T-helper 1 cell treated with Interleukin-12 subunit alpha and Interleukin-12 subunit beta and Interleukin-4 antibody, amounts not matched to agents 30 μg/mL and 1 μg/mL, for 36 hours (primary cell): ENCODE measurements at regions not wholly inside any gene's neighbourhood (a gene's known extent, or its start where the extent isn't known, plus 50 kb on each side); places are given as distances from the start of the nearest gene placed in this dataset.

Experiments
- H3K27ac Mint-ChIP-seq: one replicate; pipeline ENCODE4 v1.8.0; 2021; ENCODE audit warnings: mild to moderate bottlenecking, mixed read lengths
- H3K27me3 Mint-ChIP-seq: one replicate; pipeline ENCODE4 v1.8.0; 2021; ENCODE audit warnings: low read depth, mixed read lengths
- H3K36me3 Mint-ChIP-seq: one replicate; pipeline ENCODE4 v1.8.0; 2021; ENCODE audit warnings: low read depth, mixed read lengths
- H3K4me1 Mint-ChIP-seq: one replicate; pipeline ENCODE4 v1.8.0; 2021; ENCODE audit warnings: low read depth, mixed read lengths
- H3K4me3 Mint-ChIP-seq: one replicate; pipeline ENCODE4 v1.8.0; 2021; ENCODE audit warnings: mild to moderate bottlenecking, moderate library complexity, mixed read lengths
- H3K9me3 Mint-ChIP-seq: one replicate; pipeline ENCODE4 v1.8.0; 2021; ENCODE audit warnings: mixed read lengths

- H3K36me3 Mint-ChIP-seq: peaks cover 1% of the 10 kb centered on the region
- H3K27ac Mint-ChIP-seq: no peak overlapping the region
- no peak overlapping the region for H3K4me3 Mint-ChIP-seq
- peaks cover 58% of the 10 kb centered on the region for H3K27me3 Mint-ChIP-seq
- H3K4me1 Mint-ChIP-seq: peaks cover 1% of the 10 kb centered on the region
- no peaks in the 10 kb centered on the region for H3K9me3 Mint-ChIP-seq
Observed at GRCh38 chr13:50197705-50198104, 182.5 kb downstream of the KCNRG start.

GRCh38 chr13:50198508-50198907 lies 183.3 kb downstream of the KCNRG start:
- no peaks in the 10 kb centered on the region for H3K9me3 Mint-ChIP-seq
- no peaks in the 10 kb centered on the region for H3K4me1 Mint-ChIP-seq
- peaks cover 1% of the 10 kb centered on the region for H3K36me3 Mint-ChIP-seq
- peaks cover 55% of the 10 kb centered on the region for H3K27me3 Mint-ChIP-seq
- H3K27ac Mint-ChIP-seq: no peak overlapping the region
- no peak overlapping the region for H3K4me3 Mint-ChIP-seq

- peaks cover 1% of the 10 kb centered on the region for H3K36me3 Mint-ChIP-seq
- H3K4me1 Mint-ChIP-seq: no peaks in the 10 kb centered on the region
- H3K27ac Mint-ChIP-seq: no peak overlapping the region
- no peak overlapping the region for H3K4me3 Mint-ChIP-seq
- H3K9me3 Mint-ChIP-seq: no peaks in the 10 kb centered on the region
- H3K27me3 Mint-ChIP-seq: peaks cover 52% of the 10 kb centered on the region
Observed at GRCh38 chr13:50200569-50200968, 185.3 kb downstream of the KCNRG start.

- Mint-ChIP-seq H3K9me3 (no peaks in the 10 kb centered on the region), H3K27ac (no peak overlapping the region), H3K36me3 (peaks cover 1% of the 10 kb centered on the region), H3K4me3 (no peak overlapping the region), H3K27me3 (peaks cover 50% of the 10 kb centered on the region), H3K4me1 (no peaks in the 10 kb centered on the region)
Observed at GRCh38 chr13:50200988-50201387, 185.7 kb downstream of the KCNRG start.

- Mint-ChIP-seq H3K9me3 (no peaks in the 10 kb centered on the region), H3K27ac (no peak overlapping the region), H3K27me3 (peaks cover 38% of the 10 kb centered on the region), H3K4me1 (no peaks in the 10 kb centered on the region), H3K4me3 (no peak overlapping the region), H3K36me3 (no peaks in the 10 kb centered on the region)
Observed at GRCh38 chr13:50202485-50202884, 187.2 kb downstream of the KCNRG start.

- Mint-ChIP-seq H3K4me3 (no peak overlapping the region), H3K4me1 (no peaks in the 10 kb centered on the region), H3K27ac (no peak overlapping the region), H3K9me3 (no peaks in the 10 kb centered on the region), H3K36me3 (no peaks in the 10 kb centered on the region), H3K27me3 (peaks cover 34% of the 10 kb centered on the region)
Observed at GRCh38 chr13:50203256-50203941, 188.2 kb downstream of the KCNRG start.

- Mint-ChIP-seq H3K27ac (no peak overlapping the region), H3K9me3 (no peaks in the 10 kb centered on the region), H3K27me3 (peaks cover 33% of the 10 kb centered on the region), H3K36me3 (no peaks in the 10 kb centered on the region), H3K4me1 (peaks cover 5% of the 10 kb centered on the region), H3K4me3 (no peak overlapping the region)
Observed at GRCh38 chr13:50205581-50205980, 190.3 kb downstream of the KCNRG start.

GRCh38 chr13:50208826-50209335 lies 193.6 kb downstream of the KCNRG start:
- peaks cover 33% of the 10 kb centered on the region for H3K27me3 Mint-ChIP-seq
- peaks cover 16% of the 10 kb centered on the region for H3K9me3 Mint-ChIP-seq
- H3K4me3 Mint-ChIP-seq: no peak overlapping the region
- no peak overlapping the region for H3K27ac Mint-ChIP-seq
- H3K4me1 Mint-ChIP-seq: peaks cover 5% of the 10 kb centered on the region
- no peaks in the 10 kb centered on the region for H3K36me3 Mint-ChIP-seq

- no peaks in the 10 kb centered on the region for H3K36me3 Mint-ChIP-seq
- no peak overlapping the region for H3K27ac Mint-ChIP-seq
- peaks cover 6% of the 10 kb centered on the region for H3K4me1 Mint-ChIP-seq
- peaks cover 21% of the 10 kb centered on the region for H3K9me3 Mint-ChIP-seq
- no peak overlapping the region for H3K4me3 Mint-ChIP-seq
- H3K27me3 Mint-ChIP-seq: peaks cover 28% of the 10 kb centered on the region
Observed at GRCh38 chr13:50209631-50210030, 194.4 kb downstream of the KCNRG start.

GRCh38 chr13:50213526-50213925 lies 198.3 kb downstream of the KCNRG start:
- H3K9me3 Mint-ChIP-seq: peaks cover 31% of the 10 kb centered on the region
- no peak overlapping the region for H3K27ac Mint-ChIP-seq
- H3K4me3 Mint-ChIP-seq: no peak overlapping the region

GRCh38 chr13:50214514-50214913 lies 199.3 kb downstream of the KCNRG start:
- peaks cover 1% of the 10 kb centered on the region for H3K4me1 Mint-ChIP-seq
- H3K27ac Mint-ChIP-seq: peak overlapping the region; percentile 8
- peaks cover 2% of the 10 kb centered on the region for H3K36me3 Mint-ChIP-seq
- peaks cover 40% of the 10 kb centered on the region for H3K27me3 Mint-ChIP-seq
- peaks cover 35% of the 10 kb centered on the region for H3K9me3 Mint-ChIP-seq
- no peak overlapping the region for H3K4me3 Mint-ChIP-seq

More at GRCh38 chr13:50213526-50213925, 198.3 kb downstream of the KCNRG start:
- Mint-ChIP-seq H3K27me3 (peaks cover 43% of the 10 kb centered on the region), H3K4me1 (peaks cover 6% of the 10 kb centered on the region), H3K36me3 (peaks cover 2% of the 10 kb centered on the region)

- H3K27me3 Mint-ChIP-seq: peaks cover 46% of the 10 kb centered on the region
- H3K4me3 Mint-ChIP-seq: no peak overlapping the region
- H3K9me3 Mint-ChIP-seq: peaks cover 43% of the 10 kb centered on the region
Observed at GRCh38 chr13:50215399-50215798, 200.2 kb downstream of the KCNRG start.

GRCh38 chr13:50219743-50220142 lies 204.5 kb downstream of the KCNRG start:
- H3K4me1 Mint-ChIP-seq: peaks cover 4% of the 10 kb centered on the region
- H3K27me3 Mint-ChIP-seq: peaks cover 57% of the 10 kb centered on the region
- H3K9me3 Mint-ChIP-seq: peaks cover 22% of the 10 kb centered on the region
- peaks cover 2% of the 10 kb centered on the region for H3K36me3 Mint-ChIP-seq
- H3K4me3 Mint-ChIP-seq: no peak overlapping the region
- no peak overlapping the region for H3K27ac Mint-ChIP-seq

More at GRCh38 chr13:50215399-50215798, 200.2 kb downstream of the KCNRG start:
- Mint-ChIP-seq H3K4me1 (peaks cover 1% of the 10 kb centered on the region), H3K36me3 (peaks cover 2% of the 10 kb centered on the region), H3K27ac (no peak overlapping the region)

GRCh38 chr13:50220938-50221337 lies 205.7 kb downstream of the KCNRG start:
- Mint-ChIP-seq H3K36me3 (peaks cover 2% of the 10 kb centered on the region), H3K4me3 (no peak overlapping the region), H3K27ac (no peak overlapping the region), H3K9me3 (peaks cover 22% of the 10 kb centered on the region), H3K27me3 (peaks cover 64% of the 10 kb centered on the region), H3K4me1 (peaks cover 12% of the 10 kb centered on the region)

- H3K27ac Mint-ChIP-seq: no peak overlapping the region
- H3K27me3 Mint-ChIP-seq: peaks cover 65% of the 10 kb centered on the region
- peaks cover 13% of the 10 kb centered on the region for H3K9me3 Mint-ChIP-seq
- H3K4me3 Mint-ChIP-seq: no peak overlapping the region
- no peaks in the 10 kb centered on the region for H3K36me3 Mint-ChIP-seq
- H3K4me1 Mint-ChIP-seq: peaks cover 28% of the 10 kb centered on the region
Observed at GRCh38 chr13:50222569-50223332, 207.5 kb downstream of the KCNRG start.
